GM12878 (cell line): ENCODE measurements at regions not wholly inside any gene's neighbourhood (a gene's known extent, or its start where the extent isn't known, plus 50 kb on each side); places are given as distances from the start of the nearest gene placed in this dataset.

Source experiments
- CHD2 ChIP-seq: IDR thresholded peaks from 2 replicates; pipeline ENCODE4 v1.6.1; 2011; ENCODE audit warnings: low read depth, low read length, improper control_type of control experiment, borderline replicate concordance
- RFX5 ChIP-seq: IDR thresholded peaks from 2 replicates; pipeline ENCODE4 v1.6.1; 2011; ENCODE audit warnings: low read depth, low read length, improper control_type of control experiment
- SP1 ChIP-seq: IDR thresholded peaks from one replicate; pipeline ENCODE4 v1.6.1; 2011; ENCODE audit warnings: low read depth, low read length
- SREBF2 ChIP-seq: IDR thresholded peaks from 2 replicates; pipeline ENCODE4 v1.6.1; 2012; ENCODE audit warnings: mild to moderate bottlenecking, low read length
- TF ChIP-seq, protein P1 (sequence below), 3 experiments: IDR thresholded peaks in 2 of 3; conservative IDR thresholded peaks in 1 of 3; 2 replicates each; pipeline ENCODE4 v1.5.1; 2011; ENCODE audit warnings: low read depth in 3 of 3, low read length in 3 of 3, mild to moderate bottlenecking in 3 of 3, control low read depth in 2 of 3, moderate library complexity in 2 of 3, inconsistent platforms in 1 of 3, mixed read lengths in 1 of 3; ENCODE audit not compliant: control insufficient read depth in 2 of 3, insufficient read depth in 1 of 3; ENCODE audit errors: extremely low read depth in 1 of 3
- TF ChIP-seq, protein P2 (sequence below): IDR thresholded peaks from 2 replicates; pipeline ENCODE4 v1.6.1; 2011; ENCODE audit warnings: borderline replicate concordance, low read depth, mild to moderate bottlenecking, moderate library complexity, mixed read lengths, low read length; ENCODE audit not compliant: insufficient read depth; ENCODE audit errors: extremely low read length
- TF ChIP-seq, protein P3 (sequence below): IDR thresholded peaks from 2 replicates; pipeline ENCODE4 v1.6.1; 2012; ENCODE audit warnings: mild to moderate bottlenecking, low read depth, low read length

DNA sequence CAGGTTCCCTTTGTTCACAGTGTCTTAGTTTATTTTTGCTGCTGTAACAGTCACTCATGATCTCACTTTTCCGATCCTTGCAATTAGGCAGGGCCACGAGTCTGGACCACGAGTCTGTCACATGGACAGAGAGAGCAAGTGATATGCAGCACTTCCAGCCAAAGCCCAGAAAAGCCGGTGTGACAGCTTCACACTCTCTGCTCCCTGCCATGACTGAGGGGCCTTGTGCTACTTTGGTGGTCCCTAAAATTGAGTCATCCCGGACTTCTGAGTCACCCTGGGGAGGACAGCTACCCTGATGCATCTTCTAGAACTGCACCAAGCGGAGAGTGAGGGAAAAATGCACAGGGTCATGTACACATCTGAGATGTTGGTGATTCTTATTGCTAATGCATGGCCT is 179.6 kb downstream of the EFNB2 start:
- TF ChIP-seq, protein P1, sequence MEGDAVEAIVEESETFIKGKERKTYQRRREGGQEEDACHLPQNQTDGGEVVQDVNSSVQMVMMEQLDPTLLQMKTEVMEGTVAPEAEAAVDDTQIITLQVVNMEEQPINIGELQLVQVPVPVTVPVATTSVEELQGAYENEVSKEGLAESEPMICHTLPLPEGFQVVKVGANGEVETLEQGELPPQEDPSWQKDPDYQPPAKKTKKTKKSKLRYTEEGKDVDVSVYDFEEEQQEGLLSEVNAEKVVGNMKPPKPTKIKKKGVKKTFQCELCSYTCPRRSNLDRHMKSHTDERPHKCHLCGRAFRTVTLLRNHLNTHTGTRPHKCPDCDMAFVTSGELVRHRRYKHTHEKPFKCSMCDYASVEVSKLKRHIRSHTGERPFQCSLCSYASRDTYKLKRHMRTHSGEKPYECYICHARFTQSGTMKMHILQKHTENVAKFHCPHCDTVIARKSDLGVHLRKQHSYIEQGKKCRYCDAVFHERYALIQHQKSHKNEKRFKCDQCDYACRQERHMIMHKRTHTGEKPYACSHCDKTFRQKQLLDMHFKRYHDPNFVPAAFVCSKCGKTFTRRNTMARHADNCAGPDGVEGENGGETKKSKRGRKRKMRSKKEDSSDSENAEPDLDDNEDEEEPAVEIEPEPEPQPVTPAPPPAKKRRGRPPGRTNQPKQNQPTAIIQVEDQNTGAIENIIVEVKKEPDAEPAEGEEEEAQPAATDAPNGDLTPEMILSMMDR (IDR thresholded peaks at IDR 0.05 in 2 of 3, conservative IDR thresholded peaks at IDR 0.05 in 1 of 3; ENCODE audit: control insufficient read depth in 2 of 3, extremely low read depth in 1 of 3, insufficient read depth in 1 of 3, low read depth in 3 of 3, low read length in 3 of 3), result no peak
- TF ChIP-seq CHD2 (no peak), RFX5 (no peak), SP1 (no peak), SREBF2 (no peak)
- TF ChIP-seq, protein P2, sequence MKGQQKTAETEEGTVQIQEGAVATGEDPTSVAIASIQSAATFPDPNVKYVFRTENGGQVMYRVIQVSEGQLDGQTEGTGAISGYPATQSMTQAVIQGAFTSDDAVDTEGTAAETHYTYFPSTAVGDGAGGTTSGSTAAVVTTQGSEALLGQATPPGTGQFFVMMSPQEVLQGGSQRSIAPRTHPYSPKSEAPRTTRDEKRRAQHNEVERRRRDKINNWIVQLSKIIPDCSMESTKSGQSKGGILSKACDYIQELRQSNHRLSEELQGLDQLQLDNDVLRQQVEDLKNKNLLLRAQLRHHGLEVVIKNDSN, result no peak
- TF ChIP-seq, protein P3, sequence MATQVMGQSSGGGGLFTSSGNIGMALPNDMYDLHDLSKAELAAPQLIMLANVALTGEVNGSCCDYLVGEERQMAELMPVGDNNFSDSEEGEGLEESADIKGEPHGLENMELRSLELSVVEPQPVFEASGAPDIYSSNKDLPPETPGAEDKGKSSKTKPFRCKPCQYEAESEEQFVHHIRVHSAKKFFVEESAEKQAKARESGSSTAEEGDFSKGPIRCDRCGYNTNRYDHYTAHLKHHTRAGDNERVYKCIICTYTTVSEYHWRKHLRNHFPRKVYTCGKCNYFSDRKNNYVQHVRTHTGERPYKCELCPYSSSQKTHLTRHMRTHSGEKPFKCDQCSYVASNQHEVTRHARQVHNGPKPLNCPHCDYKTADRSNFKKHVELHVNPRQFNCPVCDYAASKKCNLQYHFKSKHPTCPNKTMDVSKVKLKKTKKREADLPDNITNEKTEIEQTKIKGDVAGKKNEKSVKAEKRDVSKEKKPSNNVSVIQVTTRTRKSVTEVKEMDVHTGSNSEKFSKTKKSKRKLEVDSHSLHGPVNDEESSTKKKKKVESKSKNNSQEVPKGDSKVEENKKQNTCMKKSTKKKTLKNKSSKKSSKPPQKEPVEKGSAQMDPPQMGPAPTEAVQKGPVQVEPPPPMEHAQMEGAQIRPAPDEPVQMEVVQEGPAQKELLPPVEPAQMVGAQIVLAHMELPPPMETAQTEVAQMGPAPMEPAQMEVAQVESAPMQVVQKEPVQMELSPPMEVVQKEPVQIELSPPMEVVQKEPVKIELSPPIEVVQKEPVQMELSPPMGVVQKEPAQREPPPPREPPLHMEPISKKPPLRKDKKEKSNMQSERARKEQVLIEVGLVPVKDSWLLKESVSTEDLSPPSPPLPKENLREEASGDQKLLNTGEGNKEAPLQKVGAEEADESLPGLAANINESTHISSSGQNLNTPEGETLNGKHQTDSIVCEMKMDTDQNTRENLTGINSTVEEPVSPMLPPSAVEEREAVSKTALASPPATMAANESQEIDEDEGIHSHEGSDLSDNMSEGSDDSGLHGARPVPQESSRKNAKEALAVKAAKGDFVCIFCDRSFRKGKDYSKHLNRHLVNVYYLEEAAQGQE, result no peak
